ENCODE measurements at regions not wholly inside any gene's neighbourhood (a gene's known extent, or its start where the extent isn't known, plus 50 kb on each side); places are given as distances from the start of the nearest gene placed in this dataset.

GRCh38 chr18:51582551-51582950, 385.1 kb upstream of the MEX3C start:
- DNase-seq (ENCODE audit: low read depth), result no peak

GRCh38 chr18:51588616-51589015, 391.1 kb upstream of the MEX3C start:
- no peak for DNase-seq (ENCODE audit: low read depth)

DNA sequence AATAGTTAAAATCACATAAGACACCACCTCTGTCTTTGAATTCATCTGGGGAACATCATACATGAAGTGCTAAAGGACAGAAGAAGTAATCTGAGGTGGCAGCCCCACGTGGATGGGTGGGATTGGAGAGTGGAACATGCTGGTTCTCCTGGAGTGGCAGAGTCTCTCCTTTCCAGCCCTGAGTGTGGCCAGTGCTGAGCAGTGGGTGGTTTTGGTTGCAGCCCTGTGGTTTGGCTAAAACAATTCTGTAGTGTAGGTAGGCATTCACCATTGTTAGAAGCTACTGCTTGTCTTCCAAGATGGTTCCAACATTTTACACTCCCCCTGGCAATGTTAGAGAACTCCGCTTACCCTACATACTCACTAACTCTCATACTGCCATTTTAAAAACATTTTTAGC, 396.4 kb upstream of the MEX3C start:
- no peak for DNase-seq (ENCODE audit: low read depth)

- DNase-seq (ENCODE audit: low read depth), result no peak
Measured at GRCh38 chr18:51603111-51603510, 405.6 kb upstream of the MEX3C start.

GRCh38 chr18:51603551-51603950, 406.1 kb upstream of the MEX3C start:
- DNase-seq (ENCODE audit: low read depth), result no peak

DNA sequence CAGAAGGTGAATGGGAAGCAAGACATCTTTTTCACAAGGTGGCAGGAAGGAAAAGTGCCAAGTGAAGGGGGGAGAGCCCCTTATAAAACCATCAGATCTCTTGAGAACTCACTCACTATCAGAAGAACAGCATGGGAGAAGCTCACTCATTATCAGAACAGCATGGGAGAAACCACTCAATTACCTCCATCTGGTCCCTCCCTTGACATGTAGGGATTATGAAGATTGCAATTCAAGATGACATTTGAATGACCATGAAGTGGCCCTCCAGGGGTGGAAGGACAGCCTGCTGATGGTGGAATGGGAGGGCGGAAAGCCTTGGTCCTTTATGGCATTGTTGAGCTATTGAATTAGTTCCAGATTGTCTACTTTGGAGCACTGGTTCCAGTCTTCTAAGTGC, 413.0 kb upstream of the MEX3C start:
- no peak for DNase-seq (ENCODE audit: low read depth)

- no peak for DNase-seq (ENCODE audit: low read depth)
Measured at GRCh38 chr18:51611326-51611725, 413.8 kb upstream of the MEX3C start.

DNA sequence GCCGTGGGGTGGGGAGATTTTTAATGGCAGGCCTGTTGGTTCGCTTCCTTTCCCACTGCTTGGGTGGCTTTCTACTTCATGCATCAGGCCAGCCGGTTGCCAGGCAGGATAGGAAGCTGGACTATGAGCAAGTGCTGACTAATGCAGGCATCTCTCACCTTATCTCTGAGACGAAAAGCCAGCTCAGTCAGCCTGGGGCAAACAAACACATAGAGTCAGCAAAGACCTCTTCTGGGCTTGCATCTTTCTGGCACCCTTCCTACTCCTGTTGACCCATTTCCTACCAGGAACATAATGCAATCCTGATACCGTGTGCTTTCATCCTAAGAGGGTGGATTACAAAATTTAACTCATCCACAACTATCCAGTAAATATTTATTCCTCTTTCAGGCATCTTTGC, 416.6 kb upstream of the MEX3C start:
- no peak for DNase-seq (ENCODE audit: low read depth)

DNA sequence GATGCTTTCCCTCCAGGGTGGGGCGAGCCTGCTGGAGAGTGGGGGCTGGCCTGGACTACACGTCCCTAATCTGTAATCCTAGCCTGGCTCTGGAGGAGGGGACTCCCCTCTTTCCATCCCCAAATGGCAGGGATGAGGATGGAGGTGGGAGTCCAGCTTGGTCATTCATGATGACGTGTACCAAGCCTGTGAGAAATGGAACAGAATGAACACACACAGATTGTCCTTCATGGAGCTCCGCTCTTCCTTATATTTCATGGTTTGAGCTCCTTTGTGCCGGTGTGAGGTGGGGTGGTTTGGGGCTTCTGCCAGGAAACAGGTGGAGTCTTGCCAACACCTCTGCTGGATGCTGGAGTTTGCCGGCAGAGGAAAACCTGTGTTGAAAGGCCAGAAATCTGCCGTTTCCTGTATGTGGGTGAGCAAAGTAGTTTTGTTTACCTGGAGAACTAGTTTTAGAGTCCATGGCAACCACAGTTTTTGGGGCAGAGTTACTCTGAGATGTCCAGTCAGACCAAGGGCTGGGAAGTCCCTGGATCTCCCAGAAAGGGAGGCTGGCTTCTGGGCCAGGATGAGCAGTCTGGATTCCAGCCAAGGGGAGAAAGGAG, 417.6 kb upstream of the MEX3C start:
- no peak for DNase-seq (ENCODE audit: low read depth)

- DNase-seq (ENCODE audit: low read depth), result no peak
Measured at GRCh38 chr18:51617167-51617566, 419.7 kb upstream of the MEX3C start.

- DNase-seq (ENCODE audit: low read depth), result no peak
Measured at GRCh38 chr18:51617572-51618260, 420.2 kb upstream of the MEX3C start.

DNA sequence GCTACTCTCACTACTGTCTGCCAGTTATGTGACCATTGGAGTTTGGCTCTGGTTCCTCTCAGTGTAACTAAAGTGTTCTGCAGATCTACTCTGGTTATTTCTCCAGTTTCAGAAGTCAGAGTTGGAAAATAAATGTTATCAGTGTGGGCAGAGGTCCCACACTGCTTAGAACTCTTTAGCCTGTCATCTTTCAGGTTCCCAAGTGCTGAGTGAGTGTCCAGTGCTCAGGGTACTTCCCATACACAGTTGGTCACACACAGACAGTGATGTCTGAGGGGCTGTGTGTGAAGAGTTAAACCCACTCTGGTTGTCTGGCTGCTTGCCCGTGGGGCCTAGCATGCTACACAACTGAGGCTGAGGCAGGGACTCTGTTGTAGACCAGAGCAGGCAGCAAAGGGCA, 421.8 kb upstream of the MEX3C start:
- no peak for DNase-seq (ENCODE audit: low read depth)

DNA sequence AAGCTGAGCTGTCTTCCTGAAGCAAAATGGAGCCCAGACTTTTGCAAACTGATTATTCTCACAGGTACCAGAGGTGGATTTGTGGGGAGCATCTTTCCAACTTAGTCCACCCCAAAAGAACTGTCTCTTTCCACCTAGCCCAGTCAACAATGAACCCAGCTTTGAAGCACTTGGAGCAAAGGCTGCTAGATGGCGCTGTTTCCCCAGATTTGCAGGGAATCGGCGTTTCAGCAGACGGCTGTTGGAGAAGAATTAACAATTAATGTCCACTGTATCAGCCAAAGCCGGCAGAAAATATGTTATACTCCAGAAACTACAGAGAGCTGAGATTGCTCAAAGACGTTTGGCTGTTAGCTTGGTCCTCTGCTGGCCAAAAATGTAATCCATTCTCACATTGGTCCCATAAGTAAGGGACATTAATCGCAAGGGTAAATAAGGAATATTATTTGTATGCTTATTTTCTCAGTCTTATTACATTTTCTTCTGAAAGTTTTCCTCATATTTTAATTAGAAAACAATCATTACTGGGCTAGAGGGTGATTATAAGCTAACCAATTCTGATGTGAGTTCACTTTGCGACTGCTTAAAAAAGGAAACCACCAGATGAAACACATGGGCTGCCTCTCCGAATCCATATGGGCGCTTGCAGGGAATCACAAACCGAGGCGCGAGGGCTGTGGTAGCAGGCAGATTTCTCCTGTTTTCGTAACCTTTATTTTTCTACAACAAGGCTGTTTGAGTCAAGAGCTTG, 423.8 kb upstream of the MEX3C start:
- no peak for DNase-seq (ENCODE audit: low read depth)

DNA sequence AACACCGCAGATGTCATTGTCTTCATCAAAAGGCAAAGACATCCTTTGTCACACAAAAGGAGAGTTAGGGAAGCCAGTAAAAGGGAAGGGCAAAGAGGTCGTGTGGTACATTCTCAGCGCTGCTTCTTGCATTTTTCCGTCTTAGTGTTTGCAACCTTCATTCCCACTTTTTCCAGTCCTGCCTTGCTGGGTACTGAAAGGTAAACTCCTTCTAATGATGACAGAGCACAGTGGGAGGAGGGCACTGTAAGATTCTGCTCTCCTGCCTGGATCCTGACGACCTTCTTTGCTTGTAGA, 424.3 kb upstream of the MEX3C start:
- no peak for DNase-seq (ENCODE audit: low read depth)

- no peak for DNase-seq (ENCODE audit: low read depth)
Measured at GRCh38 chr18:51622702-51623101, 425.2 kb upstream of the MEX3C start.

- DNase-seq (ENCODE audit: low read depth), result no peak
Measured at GRCh38 chr18:51623653-51624052, 426.2 kb upstream of the MEX3C start.

GRCh38 chr18:51630706-51631105, 433.2 kb upstream of the MEX3C start:
- DNase-seq (ENCODE audit: low read depth), result no peak

- no peak for DNase-seq (ENCODE audit: low read depth)
Measured at GRCh38 chr18:51637881-51638280, 440.4 kb upstream of the MEX3C start.

- DNase-seq (ENCODE audit: low read depth), result no peak
Measured at GRCh38 chr18:51639541-51639940, 442.1 kb upstream of the MEX3C start.

GRCh38 chr18:51643483-51643882, 446.0 kb upstream of the MEX3C start:
- DNase-seq (ENCODE audit: low read depth), result no peak

DNA sequence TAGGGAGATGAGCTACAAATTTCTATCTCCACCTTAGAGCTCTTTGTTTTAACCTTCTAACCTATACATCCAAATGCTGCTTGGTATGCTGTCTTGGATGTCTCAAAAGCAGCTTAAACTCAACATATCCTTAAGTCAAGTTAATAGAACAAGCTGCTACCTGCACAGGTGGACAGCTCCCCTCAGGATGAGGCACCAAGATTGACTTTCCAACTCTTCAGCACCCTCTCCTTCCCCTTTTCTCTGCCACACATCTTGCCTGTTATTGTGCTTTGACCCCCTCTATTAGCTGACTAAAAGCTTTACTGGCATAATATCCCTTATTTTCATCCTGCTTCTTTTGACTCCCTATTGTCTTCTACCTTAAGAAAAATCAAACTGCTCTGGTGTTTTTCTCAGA, 448.1 kb upstream of the MEX3C start:
- DNase-seq (ENCODE audit: low read depth), result no peak

DNA sequence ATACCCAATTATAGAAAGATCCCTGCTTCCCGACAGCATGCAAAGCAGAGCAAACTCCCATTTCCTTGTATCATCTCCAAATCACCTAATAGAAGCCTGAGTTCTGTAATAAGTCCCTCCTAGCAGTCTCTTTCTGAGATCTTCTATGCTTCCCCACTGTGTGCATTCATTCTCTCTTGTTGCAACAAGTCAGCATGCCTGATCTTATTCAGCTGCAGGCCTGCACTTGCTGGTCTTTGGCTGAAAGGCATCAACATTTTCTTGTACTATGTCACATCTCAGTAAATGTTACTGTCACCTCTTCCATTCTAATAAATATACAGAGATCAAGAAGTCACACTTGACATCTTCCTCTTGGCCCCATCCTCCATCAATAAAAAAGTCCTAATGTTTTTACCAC, 449.9 kb upstream of the MEX3C start:
- DNase-seq (ENCODE audit: low read depth), result no peak

DNA sequence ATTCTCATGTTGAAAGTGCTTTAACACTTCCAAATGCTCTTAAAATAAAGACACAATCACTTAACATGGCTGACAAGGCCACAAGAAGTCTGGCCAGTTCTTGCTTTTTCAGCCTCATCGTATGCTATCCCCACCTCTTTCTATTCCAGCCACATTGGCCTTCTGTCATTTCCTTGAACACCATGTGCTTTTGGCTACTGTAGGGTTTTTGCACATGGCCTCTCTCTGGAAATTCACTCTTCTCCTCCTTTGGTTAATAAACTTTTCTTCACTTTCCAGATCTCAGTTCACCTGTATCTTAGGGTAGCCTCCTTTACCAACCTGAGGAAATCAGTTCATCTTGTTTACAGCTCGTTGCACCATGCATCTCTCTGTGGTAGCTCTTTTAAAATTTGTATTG, 450.5 kb upstream of the MEX3C start:
- DNase-seq (ENCODE audit: low read depth), result no peak

GRCh38 chr18:51649796-51650195, 452.3 kb upstream of the MEX3C start:
- DNase-seq (ENCODE audit: low read depth), result no peak

Measured in HS-27A (cell line).